Hepatocyte (in vitro differentiated cells): ENCODE measurements at regions not wholly inside any gene's neighbourhood (a gene's known extent, or its start where the extent isn't known, plus 50 kb on each side); places are given as distances from the start of the nearest gene placed in this dataset.

ENCODE experiments used
- DNase-seq: peaks from one replicate; pipeline ENCODE4 v3.0.0-alpha.2; 2016; ENCODE audit warnings: low spot score
- H2AFZ ChIP-seq: fragments of 200-600 bp; sonication (generic); 2 replicates; pipeline ENCODE4 v1.6.0; 2016; ENCODE audit warnings: antibody characterized with exemption, mild to moderate bottlenecking
- H3K27ac ChIP-seq: fragments of 200-600 bp; sonication (generic); 2 replicates; pipeline ENCODE4 v1.5.1; 2016; ENCODE audit warnings: mild to moderate bottlenecking
- H3K27me3 ChIP-seq: fragments of 200-600 bp; sonication (generic); 2 replicates; pipeline ENCODE4 v1.6.1; 2016
- H3K36me3 ChIP-seq: fragments of 200-600 bp; sonication (generic); replicated peaks from 2 replicates; pipeline ENCODE4 v1.5.1; 2016; ENCODE audit warnings: low read depth; ENCODE audit not compliant: insufficient read depth
- H3K4me1 ChIP-seq: fragments of 200-600 bp; sonication (generic); 2 replicates; pipeline ENCODE4 v1.5.1; 2016; ENCODE audit warnings: mild to moderate bottlenecking, moderate library complexity; ENCODE audit not compliant: insufficient read depth
- H3K4me2 ChIP-seq: fragments of 200-600 bp; sonication (generic); 2 replicates; pipeline ENCODE4 v1.6.0; 2016
- H3K4me3 ChIP-seq: fragments of 200-600 bp; sonication (generic); 2 replicates; pipeline ENCODE4 v1.5.1; 2016; ENCODE audit warnings: mild to moderate bottlenecking
- H3K79me2 ChIP-seq: fragments of 200-600 bp; sonication (generic); 2 replicates; pipeline ENCODE4 v1.6.0; 2017; ENCODE audit warnings: mild to moderate bottlenecking
- H3K9me2 ChIP-seq: fragments of 200-600 bp; sonication (generic); replicated peaks from 2 replicates; pipeline ENCODE4 v1.6.0; 2017; ENCODE audit warnings: mild to moderate bottlenecking; ENCODE audit not compliant: insufficient read depth
- H3K9me3 ChIP-seq: fragments of 200-600 bp; sonication (generic); 2 replicates; pipeline ENCODE4 v1.5.1; 2016; ENCODE audit warnings: low read depth, mild to moderate bottlenecking
- H4K20me1 ChIP-seq: fragments of 200-600 bp; sonication (generic); 2 replicates; pipeline ENCODE4 v1.6.0; 2016; ENCODE audit warnings: mild to moderate bottlenecking; ENCODE audit not compliant: insufficient read depth, poor library complexity, severe bottlenecking
- EZH2 ChIP-seq: fragments of 200-600 bp; sonication (generic); IDR thresholded peaks from 2 replicates; pipeline ENCODE4 v1.6.1; 2016; ENCODE audit warnings: antibody characterized with exemption, mild to moderate bottlenecking, borderline replicate concordance
- EZH2phosphoT487 ChIP-seq: fragments of 200-600 bp; sonication (generic); IDR thresholded peaks from one replicate; pipeline ENCODE4 v1.6.1; 2018; ENCODE audit warnings: antibody characterized with exemption, mild to moderate bottlenecking, low read depth, moderate library complexity; ENCODE audit not compliant: unreplicated experiment, severe bottlenecking
- WGBS: methylation state at CpG from one replicate; pipeline ENCODE4 v1.1.6; 2016; ENCODE audit warnings: low lambda C conversion rate; ENCODE audit errors: missing lambda C conversion rate; 5-methylcytosine and 5-hydroxymethylcytosine counted together
- TF ChIP-seq, protein P1 (sequence below): fragments of 200-600 bp; sonication (generic); IDR thresholded peaks from 2 replicates; pipeline ENCODE4 v1.5.1; 2016; ENCODE audit warnings: antibody characterized with exemption, mild to moderate bottlenecking; ENCODE audit not compliant: poor library complexity

DNA sequence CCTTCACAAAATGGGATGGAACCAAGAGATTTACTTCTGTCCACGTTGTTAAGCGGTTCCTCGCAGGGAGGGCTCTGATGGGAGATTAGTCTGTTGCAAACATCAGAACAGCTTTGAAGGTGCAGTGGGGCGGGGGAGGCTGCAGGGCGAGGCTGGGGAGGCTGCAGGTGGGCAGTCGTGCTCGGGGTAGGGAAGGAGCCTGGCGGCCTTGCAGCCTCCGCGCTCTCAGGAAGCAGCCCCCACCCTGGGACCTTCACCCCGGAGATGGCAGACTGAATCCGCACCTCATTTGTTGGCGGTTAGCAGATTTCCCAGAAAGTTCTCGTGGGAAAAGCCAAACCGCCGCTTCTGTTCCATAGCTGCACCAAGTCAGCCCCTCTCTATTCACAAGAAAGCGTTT lies 237.3 kb downstream of the BRD1 start:
- H3K27me3 ChIP-seq, result no peaks in the 10 kb centered on the region
- no peak overlapping the region for H3K27ac ChIP-seq
- 91% methylated on average over 17 of the region's 17 CpGs for WGBS
- no peak overlapping the region for H3K4me3 ChIP-seq
- TF ChIP-seq EZH2phosphoT487 (no peak), EZH2 (no peak)
- TF ChIP-seq, protein P1, sequence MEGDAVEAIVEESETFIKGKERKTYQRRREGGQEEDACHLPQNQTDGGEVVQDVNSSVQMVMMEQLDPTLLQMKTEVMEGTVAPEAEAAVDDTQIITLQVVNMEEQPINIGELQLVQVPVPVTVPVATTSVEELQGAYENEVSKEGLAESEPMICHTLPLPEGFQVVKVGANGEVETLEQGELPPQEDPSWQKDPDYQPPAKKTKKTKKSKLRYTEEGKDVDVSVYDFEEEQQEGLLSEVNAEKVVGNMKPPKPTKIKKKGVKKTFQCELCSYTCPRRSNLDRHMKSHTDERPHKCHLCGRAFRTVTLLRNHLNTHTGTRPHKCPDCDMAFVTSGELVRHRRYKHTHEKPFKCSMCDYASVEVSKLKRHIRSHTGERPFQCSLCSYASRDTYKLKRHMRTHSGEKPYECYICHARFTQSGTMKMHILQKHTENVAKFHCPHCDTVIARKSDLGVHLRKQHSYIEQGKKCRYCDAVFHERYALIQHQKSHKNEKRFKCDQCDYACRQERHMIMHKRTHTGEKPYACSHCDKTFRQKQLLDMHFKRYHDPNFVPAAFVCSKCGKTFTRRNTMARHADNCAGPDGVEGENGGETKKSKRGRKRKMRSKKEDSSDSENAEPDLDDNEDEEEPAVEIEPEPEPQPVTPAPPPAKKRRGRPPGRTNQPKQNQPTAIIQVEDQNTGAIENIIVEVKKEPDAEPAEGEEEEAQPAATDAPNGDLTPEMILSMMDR, result no peak
- H3K36me3 ChIP-seq, result no peaks in the 10 kb centered on the region
- H3K9me3 ChIP-seq, result no peaks in the 10 kb centered on the region
- no peak overlapping the region for H2AFZ ChIP-seq
- no peaks in the 10 kb centered on the region for H4K20me1 ChIP-seq
- no peaks in the 10 kb centered on the region for H3K79me2 ChIP-seq
- no peak for DNase-seq
- H3K4me1 ChIP-seq, result no peaks in the 10 kb centered on the region
- H3K4me2 ChIP-seq, result no peak overlapping the region
- H3K9me2 ChIP-seq, result no peaks in the 10 kb centered on the region

DNA sequence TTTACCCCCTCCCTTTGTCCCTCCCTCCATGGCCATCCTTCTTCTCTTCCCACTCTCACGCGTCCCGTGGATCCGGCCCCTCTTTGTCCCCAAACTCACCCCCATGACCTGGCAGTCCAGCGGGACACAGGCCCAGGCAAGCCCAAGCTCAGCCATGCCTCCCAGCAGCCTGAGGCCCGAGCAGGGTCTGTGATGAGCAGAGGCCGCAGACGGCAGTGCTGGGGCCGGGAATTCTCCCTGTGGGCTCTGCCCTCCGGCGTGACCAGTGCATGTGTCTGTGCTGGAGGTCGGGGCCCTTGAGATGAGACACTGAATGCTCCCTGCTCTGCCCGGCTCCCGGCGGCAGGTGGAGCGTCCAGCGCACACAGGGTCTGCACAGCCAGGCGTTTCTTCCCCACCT lies 237.9 kb downstream of the BRD1 start:
- Histone ChIP-seq H3K9me2 (no peaks in the 10 kb centered on the region), H3K79me2 (no peaks in the 10 kb centered on the region)

DNA sequence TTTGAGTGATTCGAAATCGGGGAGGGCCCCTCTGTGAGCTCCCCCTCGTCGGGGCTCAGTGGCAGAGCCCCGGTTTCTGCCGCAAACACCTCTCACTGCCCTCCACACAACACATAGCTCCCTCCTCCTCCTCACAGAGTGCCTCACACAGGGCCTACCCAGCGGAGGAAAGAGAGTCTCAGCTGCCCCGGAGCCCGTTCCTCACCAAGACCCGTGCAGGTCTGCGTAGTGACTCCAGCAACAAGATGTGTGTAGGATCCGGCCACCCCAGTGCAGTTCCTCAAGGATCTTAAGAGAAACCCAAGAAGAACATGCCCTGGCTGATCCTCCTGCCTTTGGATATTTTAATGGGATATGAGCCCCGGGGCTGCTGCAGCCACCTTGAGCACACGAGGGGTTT lies 238.4 kb downstream of the BRD1 start:
- no peak for TF ChIP-seq EZH2phosphoT487
- TF ChIP-seq, protein P1, result no peak
- TF ChIP-seq EZH2, result no peak

More for the DNA sequence above, 237.9 kb downstream of the BRD1 start:
- H3K4me1 ChIP-seq, result no peaks in the 10 kb centered on the region
- no peak overlapping the region for H3K27ac ChIP-seq
- H3K4me3 ChIP-seq, result no peak overlapping the region
- H3K27me3 ChIP-seq, result no peaks in the 10 kb centered on the region
- no peak overlapping the region for H2AFZ ChIP-seq
- 86% methylated on average over 13 of the region's 18 CpGs for WGBS
- no peak for DNase-seq
- no peak overlapping the region for H3K4me2 ChIP-seq
- no peaks in the 10 kb centered on the region for H3K9me3 ChIP-seq
- no peaks in the 10 kb centered on the region for H3K36me3 ChIP-seq
- TF ChIP-seq, protein P1, result no peak
- no peak for TF ChIP-seq EZH2
- TF ChIP-seq EZH2phosphoT487, result no peak
- no peaks in the 10 kb centered on the region for H4K20me1 ChIP-seq

GRCh38 chr22:49588739-49589138 lies 238.9 kb downstream of the BRD1 start:
- H3K27ac ChIP-seq, result no peak overlapping the region
- H3K79me2 ChIP-seq, result no peaks in the 10 kb centered on the region
- H3K9me3 ChIP-seq, result no peaks in the 10 kb centered on the region
- no peaks in the 10 kb centered on the region for H3K27me3 ChIP-seq
- H4K20me1 ChIP-seq, result no peaks in the 10 kb centered on the region
- no peak for DNase-seq
- no peak for TF ChIP-seq EZH2phosphoT487
- no peak for TF ChIP-seq EZH2
- TF ChIP-seq, protein P1, result no peak
- no peak overlapping the region for H2AFZ ChIP-seq
- H3K4me3 ChIP-seq, result no peak overlapping the region
- no peak overlapping the region for H3K4me2 ChIP-seq
- WGBS, result 91% methylated on average over 12 of the region's 12 CpGs
- H3K4me1 ChIP-seq, result no peaks in the 10 kb centered on the region
- no peaks in the 10 kb centered on the region for H3K9me2 ChIP-seq
- no peaks in the 10 kb centered on the region for H3K36me3 ChIP-seq

More for the DNA sequence above, 238.4 kb downstream of the BRD1 start:
- H3K9me2 ChIP-seq, result no peaks in the 10 kb centered on the region
- no peak overlapping the region for H3K4me2 ChIP-seq
- no peaks in the 10 kb centered on the region for H3K36me3 ChIP-seq
- H3K27ac ChIP-seq, result no peak overlapping the region
- H4K20me1 ChIP-seq, result no peaks in the 10 kb centered on the region
- DNase-seq, result no peak
- no peak overlapping the region for H3K4me3 ChIP-seq
- H2AFZ ChIP-seq, result no peak overlapping the region
- H3K79me2 ChIP-seq, result no peaks in the 10 kb centered on the region
- WGBS, result 95% methylated on average over 14 of the region's 14 CpGs
- no peaks in the 10 kb centered on the region for H3K4me1 ChIP-seq
- no peaks in the 10 kb centered on the region for H3K27me3 ChIP-seq
- no peaks in the 10 kb centered on the region for H3K9me3 ChIP-seq
